ENCODE measurements at regions not wholly inside any gene's neighbourhood (a gene's known extent, or its start where the extent isn't known, plus 50 kb on each side); places are given as distances from the start of the nearest gene placed in this dataset.

GRCh38 chr6:79864421-79864820 is 82.9 kb downstream of the ELOVL4 start:
- DNase-seq (ENCODE audit: low read depth): no peak

GRCh38 chr6:79864001-79864400 is 83.4 kb downstream of the ELOVL4 start:
- DNase-seq (ENCODE audit: low read depth): no peak

GRCh38 chr6:79863566-79863965 is 83.8 kb downstream of the ELOVL4 start:
- DNase-seq (ENCODE audit: low read depth): no peak

GRCh38 chr6:79862711-79863110 is 84.6 kb downstream of the ELOVL4 start:
- DNase-seq (ENCODE audit: low read depth): no peak

GRCh38 chr6:79862126-79862525 is 85.2 kb downstream of the ELOVL4 start:
- no peak for DNase-seq (ENCODE audit: low read depth)

- DNase-seq (ENCODE audit: low read depth): no peak
These were observed 86.3 kb downstream of the ELOVL4 start for GRCh38 chr6:79861023-79861422.

- no peak for DNase-seq (ENCODE audit: low read depth)
These were observed 99.9 kb downstream of the ELOVL4 start for GRCh38 chr6:79847426-79847825.

- no peak for DNase-seq (ENCODE audit: low read depth)
These were observed 104.8 kb downstream of the ELOVL4 start for GRCh38 chr6:79842376-79843040.

GRCh38 chr6:79841577-79842375 is 105.6 kb downstream of the ELOVL4 start:
- no peak for DNase-seq (ENCODE audit: low read depth)

- DNase-seq (ENCODE audit: low read depth): no peak
These were observed 108.5 kb downstream of the ELOVL4 start for GRCh38 chr6:79838851-79839250.

- DNase-seq (ENCODE audit: low read depth): no peak
These were observed 113.4 kb downstream of the ELOVL4 start for GRCh38 chr6:79833964-79834284.

- DNase-seq (ENCODE audit: low read depth): no peak
These were observed 113.9 kb downstream of the ELOVL4 start for GRCh38 chr6:79833264-79833963.

- DNase-seq (ENCODE audit: low read depth): no peak
These were observed 114.6 kb downstream of the ELOVL4 start for GRCh38 chr6:79832723-79833122.

- no peak for DNase-seq (ENCODE audit: low read depth)
These were observed 123.2 kb downstream of the ELOVL4 start for GRCh38 chr6:79824202-79824601.

- DNase-seq (ENCODE audit: low read depth): no peak
These were observed 125.5 kb downstream of the ELOVL4 start for GRCh38 chr6:79821859-79822258.

- DNase-seq (ENCODE audit: low read depth): no peak
These were observed 128.9 kb downstream of the ELOVL4 start for GRCh38 chr6:79818471-79818870.

- no peak for DNase-seq (ENCODE audit: low read depth)
These were observed 132.4 kb downstream of the ELOVL4 start for GRCh38 chr6:79814940-79815339.

GRCh38 chr6:79813854-79814709 is 133.3 kb downstream of the ELOVL4 start:
- peak; percentile 49 for DNase-seq (ENCODE audit: low read depth)

- no peak for DNase-seq (ENCODE audit: low read depth)
These were observed 134.1 kb downstream of the ELOVL4 start for GRCh38 chr6:79813143-79813850.

GRCh38 chr6:79812195-79812594 is 135.2 kb downstream of the ELOVL4 start:
- DNase-seq (ENCODE audit: low read depth): no peak

- DNase-seq (ENCODE audit: low read depth): no peak
These were observed 136.5 kb downstream of the ELOVL4 start for GRCh38 chr6:79810871-79811270.
